HG03175 (cell line): ENCODE measurements at regions not wholly inside any gene's neighbourhood (a gene's known extent, or its start where the extent isn't known, plus 50 kb on each side); places are given as distances from the start of the nearest gene placed in this dataset.

Source experiments
- ATAC-seq: cut with Tn5 transposase; IDR thresholded peaks from one replicate; pipeline ENCODE4 v1.9.1; 2021; ENCODE audit warnings: mild to moderate bottlenecking, moderate library complexity; ENCODE audit not compliant: unreplicated experiment

DNA sequence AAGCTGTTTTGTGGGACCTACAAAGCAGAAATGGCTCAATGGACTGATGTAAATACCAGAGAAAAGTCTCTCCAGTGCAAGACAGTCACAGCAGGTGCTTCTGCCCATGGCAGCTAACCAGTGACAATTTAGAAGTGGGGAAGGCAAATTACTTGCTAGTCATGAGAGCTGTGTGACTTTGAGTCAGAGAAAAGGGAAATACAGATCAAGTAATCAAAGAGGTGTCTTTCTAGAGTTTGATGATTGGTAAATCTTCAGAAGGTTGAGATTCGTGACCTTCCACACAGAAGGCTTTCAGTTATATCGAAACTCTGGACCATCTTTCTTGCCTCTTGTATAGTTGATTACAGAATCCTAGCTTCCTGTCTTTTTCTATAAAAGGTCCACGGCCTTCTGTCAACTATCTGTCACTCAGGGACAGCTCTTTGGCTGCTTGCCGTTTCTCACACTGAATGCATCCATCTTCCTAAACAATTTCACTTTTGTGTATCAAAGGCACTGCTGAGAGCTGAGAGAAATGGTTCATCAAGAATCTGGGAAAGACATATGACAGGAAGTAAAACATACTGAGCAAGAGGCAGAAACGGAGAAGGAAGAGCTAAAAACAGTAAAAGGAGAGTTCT lies 993.9 kb upstream of the ACO1 start:
- no peak for ATAC-seq

DNA sequence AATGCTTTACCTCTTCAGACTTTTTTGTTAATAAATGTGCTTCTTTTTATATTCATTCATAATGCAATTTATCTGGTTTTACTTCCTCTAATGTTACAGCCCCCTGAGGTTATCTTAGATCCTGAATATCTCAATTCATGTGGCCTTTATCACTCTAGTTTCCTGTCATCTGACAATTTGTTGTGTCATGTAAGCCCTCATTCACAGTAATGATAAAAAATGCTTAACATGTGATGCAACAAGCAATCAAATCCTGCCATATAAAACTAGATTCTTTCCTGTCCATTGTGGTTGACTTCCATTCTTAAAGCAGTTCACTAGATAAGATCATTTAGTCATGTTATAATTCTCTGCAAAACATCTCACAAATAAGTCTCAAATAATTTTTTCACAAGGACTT lies 991.2 kb upstream of the ACO1 start:
- ATAC-seq, result no peak

- peak; percentile 56 for ATAC-seq
Measured at GRCh38 chr9:31394015-31394473, 990.4 kb upstream of the ACO1 start.

GRCh38 chr9:31412081-31412480 lies 972.4 kb upstream of the ACO1 start:
- ATAC-seq, result no peak

DNA sequence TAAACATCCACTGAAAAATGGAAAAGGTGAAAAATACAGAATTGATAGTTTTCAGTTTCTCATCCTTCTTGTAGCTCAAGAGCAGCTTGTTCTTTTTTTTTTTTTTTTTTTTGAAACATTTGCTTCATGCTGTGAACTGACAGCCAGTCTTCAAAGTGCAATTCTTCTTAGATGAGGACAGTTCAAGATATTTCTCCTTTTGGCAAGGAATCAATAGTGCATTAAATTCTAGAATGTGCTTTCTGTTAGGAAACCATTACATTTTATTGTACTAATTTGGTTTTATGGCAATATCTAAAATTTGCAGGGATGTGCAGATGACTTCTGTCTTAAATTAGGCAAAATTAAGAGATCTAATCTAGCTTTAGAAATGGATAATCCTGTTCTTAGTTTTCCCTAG lies 969.3 kb upstream of the ACO1 start:
- no peak for ATAC-seq

- no peak for ATAC-seq
Measured at GRCh38 chr9:31418419-31418818, 966.0 kb upstream of the ACO1 start.

GRCh38 chr9:31443630-31444457 lies 940.6 kb upstream of the ACO1 start:
- peak; percentile 79 for ATAC-seq

GRCh38 chr9:31445357-31445756 lies 939.1 kb upstream of the ACO1 start:
- ATAC-seq, result no peak

- peak; percentile 81 for ATAC-seq
Measured at GRCh38 chr9:31445960-31446359, 938.5 kb upstream of the ACO1 start.

- ATAC-seq, result no peak
Measured at GRCh38 chr9:31467075-31467474, 917.4 kb upstream of the ACO1 start.

DNA sequence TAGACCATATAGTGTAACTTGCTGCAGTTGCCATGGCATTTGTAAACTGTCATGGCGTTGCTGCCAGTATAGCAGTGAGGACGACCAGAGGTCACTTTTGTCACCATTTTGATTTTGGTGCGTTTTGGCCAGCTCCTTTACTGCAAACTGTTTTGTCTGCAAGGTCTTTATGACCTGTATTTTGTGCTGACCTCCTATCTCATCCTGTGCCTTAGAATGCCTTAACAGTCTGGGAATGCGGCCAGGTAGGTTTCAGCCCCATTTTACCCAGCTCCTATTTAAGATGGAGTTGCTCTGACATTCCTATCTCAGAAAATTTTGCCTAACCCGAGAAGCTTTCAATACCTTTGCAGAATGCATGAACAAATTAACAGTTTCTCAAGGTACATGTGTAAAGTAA lies 914.4 kb upstream of the ACO1 start:
- no peak for ATAC-seq

DNA sequence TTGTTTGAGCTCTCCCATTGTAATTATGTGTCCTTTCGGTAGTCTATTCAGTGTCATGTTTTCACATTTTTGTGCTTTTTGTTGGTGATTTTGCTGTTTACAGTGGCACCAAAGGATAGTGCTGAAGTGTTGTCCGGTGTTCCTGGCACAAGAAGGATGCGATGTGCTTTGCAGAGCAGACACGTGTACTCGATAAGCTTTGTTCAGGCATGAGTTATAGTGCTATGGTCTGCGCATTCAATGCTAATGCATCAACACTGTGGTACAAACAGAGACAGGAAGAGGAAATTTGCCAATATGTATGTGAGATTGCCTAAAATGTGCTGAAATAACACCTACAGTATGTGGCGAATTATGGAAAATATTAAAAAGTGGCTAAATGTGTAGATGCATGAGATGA lies 913.4 kb upstream of the ACO1 start:
- ATAC-seq, result no peak

- ATAC-seq, result no peak
Measured at GRCh38 chr9:31486630-31487029, 897.8 kb upstream of the ACO1 start.

GRCh38 chr9:31490551-31491106 lies 893.8 kb upstream of the ACO1 start:
- no peak for ATAC-seq

DNA sequence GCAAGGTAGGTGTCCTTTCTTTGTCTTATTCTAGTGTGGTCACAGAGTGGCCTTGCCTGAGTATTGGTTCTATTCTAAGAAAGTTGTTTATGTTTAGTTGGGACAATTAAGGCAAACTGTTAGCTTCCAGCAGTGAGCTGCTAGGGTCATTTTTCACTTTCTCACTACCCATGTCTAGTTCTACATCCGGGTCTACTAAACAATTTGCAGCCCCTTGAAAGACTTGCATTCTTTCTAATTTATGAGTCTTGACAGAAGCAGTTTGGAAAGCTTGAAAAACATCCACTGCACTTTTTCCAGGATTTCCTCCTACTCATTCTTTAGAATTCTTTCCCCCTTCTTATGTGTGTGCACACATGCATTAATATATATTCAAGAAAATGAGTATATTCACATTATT lies 892.2 kb upstream of the ACO1 start:
- ATAC-seq, result no peak

DNA sequence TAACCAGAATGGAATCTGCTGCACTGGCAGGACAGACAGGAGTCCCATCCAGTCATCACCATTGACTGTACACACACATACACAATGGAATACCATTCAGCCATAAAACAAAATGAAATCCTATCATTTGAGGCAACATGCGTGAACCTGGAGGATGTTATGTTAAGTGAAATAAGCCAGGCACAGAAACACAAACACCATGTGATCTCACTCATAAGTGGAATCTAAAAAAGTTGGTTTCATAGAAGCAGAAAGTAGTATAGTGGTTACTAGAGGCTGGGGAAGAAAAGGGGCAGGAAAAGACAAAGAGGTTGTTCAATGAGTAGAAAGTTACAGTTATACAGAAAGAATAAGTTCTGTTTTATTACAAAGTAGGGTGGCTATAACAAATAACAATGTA lies 884.0 kb upstream of the ACO1 start:
- ATAC-seq, result no peak

- no peak for ATAC-seq
Measured at GRCh38 chr9:31519011-31519410, 865.4 kb upstream of the ACO1 start.

DNA sequence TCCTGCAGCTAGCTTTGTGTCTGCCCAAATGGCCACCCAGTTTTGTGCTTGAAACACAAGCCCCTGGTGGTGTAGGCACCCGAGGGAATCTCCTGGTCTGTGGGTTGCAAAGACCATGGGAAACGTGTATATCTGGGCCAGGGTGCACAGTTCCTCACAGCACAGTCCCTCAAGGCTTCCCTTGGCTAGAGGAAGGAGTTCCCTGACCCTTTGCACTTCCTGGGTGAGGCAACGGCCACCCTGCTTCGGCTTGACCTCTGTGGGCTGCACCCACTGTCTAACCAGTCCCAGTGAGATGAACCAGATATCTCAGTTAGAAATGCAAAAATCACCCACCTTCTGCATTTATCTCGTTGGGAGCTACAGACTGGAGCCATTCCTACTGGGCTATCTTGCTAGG lies 865.0 kb upstream of the ACO1 start:
- ATAC-seq, result no peak

DNA sequence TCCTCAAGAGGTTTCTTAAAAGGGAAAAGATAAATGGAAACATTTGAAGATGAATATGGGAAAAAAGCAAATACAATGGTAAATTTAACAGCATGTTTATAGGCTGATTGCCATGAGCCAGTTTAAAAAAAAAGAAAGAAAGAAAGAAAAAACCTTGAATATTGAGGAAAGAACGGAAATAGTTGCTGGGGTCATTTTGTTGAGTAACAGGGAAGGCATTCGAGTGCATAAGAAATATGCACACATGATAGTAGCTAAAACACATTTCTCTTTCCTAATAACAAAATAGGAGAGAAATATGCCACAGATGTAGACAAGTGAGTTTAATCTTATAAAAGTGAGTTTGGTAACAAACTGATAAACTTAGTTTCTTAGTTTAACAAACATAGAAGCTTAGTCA lies 864.6 kb upstream of the ACO1 start:
- no peak for ATAC-seq

DNA sequence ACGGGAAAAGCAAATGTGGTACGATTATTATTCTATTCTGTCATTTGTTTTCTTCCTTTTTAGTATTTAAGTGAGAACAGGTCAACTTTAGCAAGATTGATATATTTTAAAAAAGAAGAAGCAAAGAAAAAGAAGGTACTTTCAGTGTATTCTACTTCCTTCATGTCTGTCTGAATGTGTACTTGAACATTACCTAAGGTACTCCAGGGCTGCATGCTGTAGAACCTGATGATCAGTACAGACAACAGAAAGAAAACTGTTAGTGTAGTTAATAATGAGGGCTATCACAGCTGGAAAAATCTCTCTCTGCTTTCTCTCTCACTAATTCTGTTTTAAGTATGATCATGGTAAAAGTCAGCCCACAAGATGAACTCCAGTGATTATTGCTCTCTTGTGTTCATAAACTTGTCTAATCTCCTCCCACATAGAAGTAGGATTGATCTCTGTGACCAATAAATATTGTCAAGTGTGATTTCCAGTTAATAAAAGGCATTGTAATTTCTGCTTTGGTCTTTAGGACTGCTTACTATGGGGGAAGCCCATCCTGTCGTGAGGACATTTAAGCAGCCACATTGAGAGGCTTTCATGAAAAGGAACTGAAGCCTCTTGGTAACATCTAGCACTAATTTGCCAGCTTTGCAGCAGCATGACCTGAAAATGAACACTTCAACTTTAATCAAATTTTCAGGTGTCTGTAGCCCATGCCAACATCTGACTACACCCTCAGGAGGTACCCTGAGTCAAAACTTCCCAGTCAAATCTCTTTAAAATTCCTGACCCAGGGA lies 864.0 kb upstream of the ACO1 start:
- ATAC-seq, result peak; percentile 64

GRCh38 chr9:31535651-31536050 lies 848.8 kb upstream of the ACO1 start:
- ATAC-seq, result no peak
